ENCODE measurements at regions not wholly inside any gene's neighbourhood (a gene's known extent, or its start where the extent isn't known, plus 50 kb on each side); places are given as distances from the start of the nearest gene placed in this dataset.

DNA sequence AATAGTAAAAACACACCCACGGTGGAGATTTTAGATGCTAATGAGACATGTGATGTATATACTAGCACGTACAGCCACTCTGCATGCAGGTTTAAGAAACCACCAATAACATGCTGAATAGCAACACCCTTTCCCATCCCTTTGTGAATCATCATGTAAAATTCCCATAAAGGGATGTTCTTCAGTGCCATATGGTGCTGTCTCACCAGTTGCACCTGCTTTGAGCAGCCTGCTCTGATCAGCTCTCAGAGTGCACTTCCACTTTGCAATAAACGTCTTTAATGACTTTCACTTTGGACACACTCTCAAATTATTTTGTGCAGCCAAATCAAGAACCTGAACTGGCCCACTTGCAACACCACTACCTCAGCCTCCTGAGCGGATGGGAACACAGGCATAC lies 615.0 kb downstream of the ANKRD7 start:
- TF ChIP-seq CTCF (IDR thresholded peaks at IDR 0.05; ENCODE audit: insufficient read depth, low read depth, low read length) (no peak), EZH2 (IDR thresholded peaks at IDR 0.05; ENCODE audit: insufficient read depth, low read length) (no peak)

Measured in astrocyte (in vitro differentiated cells and primary cell).